Neural progenitor cell (in vitro differentiated cells): ENCODE measurements at regions not wholly inside any gene's neighbourhood (a gene's known extent, or its start where the extent isn't known, plus 50 kb on each side); places are given as distances from the start of the nearest gene placed in this dataset.

Experiments
- EZH2 ChIP-seq: fragments of 200-600 bp; sonication (generic); IDR thresholded peaks from 2 replicates; pipeline ENCODE4 v1.6.1; 2017; ENCODE audit warnings: antibody characterized with exemption, mild to moderate bottlenecking, moderate library complexity
- EZH2phosphoT487 ChIP-seq: fragments of 200-600 bp; sonication (generic); IDR thresholded peaks from 2 replicates; pipeline ENCODE4 v1.6.1; 2017; ENCODE audit warnings: antibody characterized with exemption
- TF ChIP-seq, protein P1 (sequence below): fragments of 200-600 bp; sonication (generic); IDR thresholded peaks from 2 replicates; pipeline ENCODE4 v1.5.1; 2017; ENCODE audit warnings: antibody characterized with exemption, mild to moderate bottlenecking

DNA sequence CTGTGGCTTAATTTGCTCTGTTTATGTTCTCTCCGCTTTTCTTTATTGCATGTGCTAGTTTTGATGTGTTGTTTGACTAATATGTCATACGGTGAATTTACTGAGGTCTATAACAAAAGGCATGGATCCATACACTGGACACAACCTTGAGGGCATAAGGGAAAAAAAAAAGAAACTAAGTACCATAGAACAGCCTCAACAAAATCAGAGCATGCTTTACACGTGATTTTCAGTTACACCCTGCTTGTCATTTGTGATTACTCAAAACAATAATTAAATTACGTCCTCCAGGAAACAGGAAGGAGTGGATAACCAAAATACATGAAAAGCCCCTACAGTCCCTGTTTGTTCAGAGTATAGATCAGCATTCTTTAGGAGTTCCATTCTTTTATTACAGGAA, 150.5 kb downstream of the CRPPA start:
- TF ChIP-seq, protein P1, sequence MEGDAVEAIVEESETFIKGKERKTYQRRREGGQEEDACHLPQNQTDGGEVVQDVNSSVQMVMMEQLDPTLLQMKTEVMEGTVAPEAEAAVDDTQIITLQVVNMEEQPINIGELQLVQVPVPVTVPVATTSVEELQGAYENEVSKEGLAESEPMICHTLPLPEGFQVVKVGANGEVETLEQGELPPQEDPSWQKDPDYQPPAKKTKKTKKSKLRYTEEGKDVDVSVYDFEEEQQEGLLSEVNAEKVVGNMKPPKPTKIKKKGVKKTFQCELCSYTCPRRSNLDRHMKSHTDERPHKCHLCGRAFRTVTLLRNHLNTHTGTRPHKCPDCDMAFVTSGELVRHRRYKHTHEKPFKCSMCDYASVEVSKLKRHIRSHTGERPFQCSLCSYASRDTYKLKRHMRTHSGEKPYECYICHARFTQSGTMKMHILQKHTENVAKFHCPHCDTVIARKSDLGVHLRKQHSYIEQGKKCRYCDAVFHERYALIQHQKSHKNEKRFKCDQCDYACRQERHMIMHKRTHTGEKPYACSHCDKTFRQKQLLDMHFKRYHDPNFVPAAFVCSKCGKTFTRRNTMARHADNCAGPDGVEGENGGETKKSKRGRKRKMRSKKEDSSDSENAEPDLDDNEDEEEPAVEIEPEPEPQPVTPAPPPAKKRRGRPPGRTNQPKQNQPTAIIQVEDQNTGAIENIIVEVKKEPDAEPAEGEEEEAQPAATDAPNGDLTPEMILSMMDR: no peak
- no peak for TF ChIP-seq EZH2
- TF ChIP-seq EZH2phosphoT487: no peak
